Neuronal stem cell (in vitro differentiated cells): ENCODE measurements at regions not wholly inside any gene's neighbourhood (a gene's known extent, or its start where the extent isn't known, plus 50 kb on each side); places are given as distances from the start of the nearest gene placed in this dataset.

Experiments used
- DNase-seq: peaks from one replicate; pipeline ENCODE4 v3.0.0-alpha.2; 2013; ENCODE audit warnings: low spot score
- H2AFZ ChIP-seq: one replicate; pipeline ENCODE4 v1.6.1; 2013; ENCODE audit warnings: mild to moderate bottlenecking, low read length, inconsistent platforms
- H2AK5ac ChIP-seq: 2 replicates; pipeline ENCODE4 v1.6.1; 2013; ENCODE audit warnings: low read depth, mild to moderate bottlenecking, inconsistent platforms, low read length, moderate library complexity, mixed read lengths
- H2BK120ac ChIP-seq: 2 replicates; pipeline ENCODE4 v1.6.1; 2013; ENCODE audit warnings: low read depth, mild to moderate bottlenecking, inconsistent platforms, low read length, moderate library complexity, mixed read lengths
- H2BK12ac ChIP-seq: one replicate; pipeline ENCODE4 v1.6.1; 2013; ENCODE audit warnings: low read length, inconsistent platforms
- H2BK15ac ChIP-seq: 2 replicates; pipeline ENCODE4 v1.6.1; 2013; ENCODE audit warnings: mild to moderate bottlenecking, low read length, inconsistent platforms, mixed read lengths
- H2BK5ac ChIP-seq: one replicate; pipeline ENCODE4 v1.6.1; 2013; ENCODE audit warnings: inconsistent platforms, mild to moderate bottlenecking, low read length, moderate library complexity
- H3K14ac ChIP-seq: one replicate; pipeline ENCODE4 v1.6.1; 2013; ENCODE audit warnings: low read length, inconsistent platforms
- H3K18ac ChIP-seq: 2 replicates; pipeline ENCODE4 v1.6.1; 2013; ENCODE audit warnings: low read length, inconsistent platforms
- H3K23ac ChIP-seq: 2 replicates; pipeline ENCODE4 v1.6.1; 2013; ENCODE audit warnings: low read depth, mild to moderate bottlenecking, mixed read lengths, low read length, inconsistent platforms; ENCODE audit not compliant: poor library complexity
- H3K27ac ChIP-seq: replicated peaks from 3 replicates; pipeline ENCODE4 v1.5.1; 2013; ENCODE audit warnings: low read length, inconsistent platforms
- H3K27me3 ChIP-seq, 3 experiments: 2 replicates each; pipeline ENCODE4 v1.6.1; 2013; ENCODE audit warnings: low read length in 3 of 3, mild to moderate bottlenecking in 2 of 3, inconsistent platforms in 1 of 3, low read depth in 1 of 3, mixed read lengths in 1 of 3, moderate library complexity in 1 of 3; ENCODE audit not compliant: control insufficient read depth in 3 of 3, insufficient read depth in 3 of 3
- H3K36me3 ChIP-seq, 2 donors: replicated peaks in 1 of 2; 2 replicates each; pipeline ENCODE4 v1.6.1; 2013; ENCODE audit warnings: low read length in 2 of 2; ENCODE audit not compliant: control insufficient read depth in 2 of 2, insufficient read depth in 2 of 2
- H3K4ac ChIP-seq: 2 replicates; pipeline ENCODE4 v1.6.1; 2013; ENCODE audit warnings: inconsistent platforms, mild to moderate bottlenecking, low read length, moderate library complexity
- H3K4me1 ChIP-seq, 2 donors: 1 replicate in 1 of 2; 2 replicates in 1 of 2; pipeline ENCODE4 v1.6.1; 2013; ENCODE audit warnings: low read length in 2 of 2, low read depth in 1 of 2; ENCODE audit not compliant: control insufficient read depth in 2 of 2, insufficient read depth in 1 of 2
- H3K4me2 ChIP-seq: one replicate; pipeline ENCODE4 v1.6.1; 2013; ENCODE audit warnings: mild to moderate bottlenecking, low read length, inconsistent platforms; ENCODE audit not compliant: insufficient read depth, poor library complexity, severe bottlenecking
- H3K4me3 ChIP-seq, 2 donors: 2 replicates each; pipeline ENCODE4 v1.5.1; 2013; ENCODE audit warnings: low read length in 2 of 2, mild to moderate bottlenecking in 2 of 2, inconsistent platforms in 1 of 2, moderate library complexity in 1 of 2
- H3K79me1 ChIP-seq: one replicate; pipeline ENCODE4 v1.6.1; 2013; ENCODE audit warnings: low read depth, mild to moderate bottlenecking, inconsistent platforms, low read length, moderate library complexity
- H3K9ac ChIP-seq: one replicate; pipeline ENCODE4 v1.6.1; 2013; ENCODE audit warnings: mild to moderate bottlenecking, low read depth, low read length, inconsistent platforms; ENCODE audit not compliant: poor library complexity
- H3K9me3 ChIP-seq, 2 donors: replicated peaks in 1 of 2; 2 replicates each; pipeline versions ENCODE3 to v1.6.1; 2013; ENCODE audit warnings: low read length in 2 of 2, mild to moderate bottlenecking in 2 of 2, inconsistent platforms in 1 of 2, low read depth in 1 of 2, mixed read lengths in 1 of 2, moderate library complexity in 1 of 2; ENCODE audit not compliant: control insufficient read depth in 2 of 2, insufficient read depth in 1 of 2
- H4K8ac ChIP-seq: one replicate; pipeline ENCODE4 v1.6.1; 2013; ENCODE audit warnings: low read depth, mild to moderate bottlenecking, inconsistent platforms, low read length, moderate library complexity
- H4K91ac ChIP-seq: one replicate; pipeline ENCODE4 v1.6.1; 2013; ENCODE audit warnings: low read length, low read depth, mild to moderate bottlenecking, inconsistent platforms; ENCODE audit not compliant: poor library complexity
- WGBS, 2 donors: extraction: QIAGEN DNeasy Blood & Tissue Kit; methylation state at CpG; one replicate each; pipeline ENCODE4 v1.1.7; 2013; ENCODE audit warnings: missing lambda C conversion rate in 2 of 2, mixed read lengths in 1 of 2; ENCODE audit not compliant: insufficient read length in 2 of 2, insufficient replicate concordance in 1 of 2; ENCODE audit errors: extremely low coverage in 2 of 2; 5-methylcytosine and 5-hydroxymethylcytosine counted together

DNA sequence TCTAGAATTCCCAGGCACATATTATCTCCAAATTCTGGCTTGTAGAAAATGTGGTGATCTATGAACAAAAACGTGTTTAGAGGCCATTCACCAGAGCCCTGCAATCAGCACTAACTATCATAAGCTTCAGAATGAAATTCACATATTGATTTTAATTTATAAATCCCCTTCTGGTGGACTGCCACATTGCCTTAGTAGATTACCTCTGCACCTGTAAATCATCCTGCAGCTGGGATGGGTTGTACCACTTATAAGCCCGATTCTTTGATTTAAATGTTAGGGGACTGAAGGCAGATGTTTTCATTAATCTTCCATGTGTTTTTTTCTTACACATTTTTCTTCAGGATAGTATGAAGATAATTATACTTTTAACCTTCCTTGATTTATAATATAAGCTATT lies 140.7 kb upstream of the PTPRD start:
- Histone ChIP-seq H3K4ac (no peak overlapping the region), H2AFZ (no peak overlapping the region), H3K27ac (no peak overlapping the region), H3K9ac (no peak overlapping the region), H3K23ac (no peak overlapping the region), H2BK120ac (no peak overlapping the region), H4K91ac (no peak overlapping the region), H4K8ac (no peak overlapping the region), H3K18ac (no peak overlapping the region), H3K4me1 (no peaks in the 10 kb centered on the region), H2BK5ac (no peak overlapping the region), H2BK15ac (no peak overlapping the region), H2BK12ac (no peak overlapping the region), H3K4me2 (no peak overlapping the region), H3K4me3 (no peak overlapping the region), H2AK5ac (no peak overlapping the region), H3K27me3 (no peaks in the 10 kb centered on the region), H3K79me1 (no peaks in the 10 kb centered on the region), H3K14ac (no peak overlapping the region), H3K36me3 (no peaks in the 10 kb centered on the region), H3K9me3 (no peaks in the 10 kb centered on the region)
- WGBS, 2 donors: no CpG with 5 or more reads among the region's 2 CpGs
- DNase-seq: no peak

DNA sequence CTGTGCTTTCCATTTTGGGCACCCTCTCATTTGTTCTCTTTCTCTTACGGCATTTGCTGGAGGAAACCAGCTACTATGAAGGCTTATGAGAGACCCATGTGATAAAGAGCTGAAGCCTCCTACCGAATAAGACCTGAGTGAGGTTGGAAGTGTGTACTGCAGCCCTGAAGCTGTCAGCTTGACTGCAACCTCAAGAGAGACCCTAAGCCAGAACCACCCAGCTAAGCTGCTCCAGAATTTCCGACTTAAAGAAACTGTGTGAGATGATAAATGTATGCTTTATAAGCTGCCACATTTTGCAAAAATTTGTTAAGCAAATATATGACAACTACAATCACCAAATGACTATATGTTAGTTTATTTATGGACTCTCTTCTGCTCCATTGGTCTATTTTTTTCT lies 151.7 kb upstream of the PTPRD start:
- Histone ChIP-seq H2AK5ac (no peak overlapping the region), H2AFZ (no peak overlapping the region), H4K8ac (no peak overlapping the region)

GRCh38 chr9:10773136-10773535 lies 160.3 kb upstream of the PTPRD start:
- H3K4ac ChIP-seq: no peak overlapping the region
- no peak overlapping the region for H2AFZ ChIP-seq
- no peaks in the 10 kb centered on the region for H3K4me1 ChIP-seq
- H4K8ac ChIP-seq: no peak overlapping the region
- no peak overlapping the region for H3K4me3 ChIP-seq
- H3K36me3 ChIP-seq: no peaks in the 10 kb centered on the region
- H3K14ac ChIP-seq: no peak overlapping the region
- no peak overlapping the region for H2BK12ac ChIP-seq
- H2AK5ac ChIP-seq: no peak overlapping the region
- no peaks in the 10 kb centered on the region for H3K9me3 ChIP-seq
- H3K27ac ChIP-seq: no peak overlapping the region
- DNase-seq: no peak
- no peaks in the 10 kb centered on the region for H3K79me1 ChIP-seq
- no peak overlapping the region for H3K9ac ChIP-seq
- H3K4me2 ChIP-seq: no peak overlapping the region
- H2BK5ac ChIP-seq: no peak overlapping the region
- no peak overlapping the region for H3K23ac ChIP-seq
- H3K18ac ChIP-seq: no peak overlapping the region
- H2BK15ac ChIP-seq: no peak overlapping the region
- no CpG with 5 or more reads among the region's 4 CpGs for WGBS, 2 donors
- no peaks in the 10 kb centered on the region for H3K27me3 ChIP-seq
- no peak overlapping the region for H2BK120ac ChIP-seq
- no peak overlapping the region for H4K91ac ChIP-seq

More for the DNA sequence above, 151.7 kb upstream of the PTPRD start:
- Histone ChIP-seq H2BK120ac (no peak overlapping the region), H2BK15ac (no peak overlapping the region), H3K9me3 (no peaks in the 10 kb centered on the region), H4K91ac (no peak overlapping the region), H3K4ac (no peak overlapping the region), H3K36me3 (no peaks in the 10 kb centered on the region), H2BK12ac (no peak overlapping the region), H3K4me1 (no peaks in the 10 kb centered on the region), H3K18ac (no peak overlapping the region), H3K79me1 (no peaks in the 10 kb centered on the region), H2BK5ac (no peak overlapping the region), H3K23ac (no peak overlapping the region), H3K4me2 (no peak overlapping the region), H3K4me3 (no peak overlapping the region), H3K27ac (no peak overlapping the region), H3K9ac (no peak overlapping the region), H3K14ac (no peak overlapping the region), H3K27me3 (no peaks in the 10 kb centered on the region)
- WGBS, 2 donors: no CpG with 5 or more reads among the region's 3 CpGs
- no peak for DNase-seq

DNA sequence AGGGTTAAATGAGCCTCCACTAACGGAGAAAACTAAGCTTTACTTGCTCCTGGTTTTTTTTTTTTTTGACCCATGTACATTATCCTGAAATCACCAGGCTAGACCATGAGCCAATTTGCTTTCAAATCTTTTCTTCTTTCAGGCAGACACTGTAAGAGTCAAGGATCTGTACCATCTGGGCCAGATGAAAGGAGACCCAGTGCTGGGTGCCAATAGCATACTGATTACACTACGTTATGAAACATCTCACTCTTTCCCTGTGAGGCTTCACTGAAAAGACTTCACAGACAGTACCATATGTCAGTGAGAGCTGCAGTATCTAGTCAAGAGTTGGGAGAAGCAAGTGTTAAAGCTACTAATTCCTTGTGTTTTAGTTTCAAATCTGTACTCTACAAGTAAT lies 161.2 kb upstream of the PTPRD start:
- H4K8ac ChIP-seq: no peak overlapping the region
- no peak overlapping the region for H3K18ac ChIP-seq
- H3K4me2 ChIP-seq: no peak overlapping the region
- no peak overlapping the region for H3K4me3 ChIP-seq
- H3K9me3 ChIP-seq: no peaks in the 10 kb centered on the region
- H3K36me3 ChIP-seq: no peaks in the 10 kb centered on the region
- H2BK12ac ChIP-seq: no peak overlapping the region
- no peak overlapping the region for H2BK15ac ChIP-seq
- H3K23ac ChIP-seq: no peak overlapping the region
- H3K4ac ChIP-seq: no peak overlapping the region
- no peak for DNase-seq
- H3K4me1 ChIP-seq: no peaks in the 10 kb centered on the region
- no peaks in the 10 kb centered on the region for H3K27me3 ChIP-seq
- no peak overlapping the region for H3K14ac ChIP-seq
- no peak overlapping the region for H3K9ac ChIP-seq
- WGBS, 2 donors: no CpG with 5 or more reads among the region's 2 CpGs
- no peak overlapping the region for H2BK120ac ChIP-seq
- no peak overlapping the region for H2AK5ac ChIP-seq
- no peaks in the 10 kb centered on the region for H3K79me1 ChIP-seq
- H4K91ac ChIP-seq: no peak overlapping the region
- H2AFZ ChIP-seq: no peak overlapping the region
- H2BK5ac ChIP-seq: no peak overlapping the region
- no peak overlapping the region for H3K27ac ChIP-seq
